ENCODE measurements at regions not wholly inside any gene's neighbourhood (a gene's known extent, or its start where the extent isn't known, plus 50 kb on each side); places are given as distances from the start of the nearest gene placed in this dataset.
"Not testable (repeated sequence)": the region's sequence is repeated elsewhere in the genome, so short reads cannot be mapped to it uniquely, and the experiment has no call there.

- not testable (repeated sequence) for DNase-seq (ENCODE audit: low spot score)
Observed at GRCh38 chr16:29578898-29579297, 72.7 kb upstream of the NPIPB12 start.

- not testable (repeated sequence) for DNase-seq (ENCODE audit: low spot score)
Observed at GRCh38 chr16:29581764-29582163, 75.6 kb upstream of the NPIPB12 start.

- DNase-seq (ENCODE audit: low spot score) = not testable (repeated sequence)
Observed at GRCh38 chr16:29591919-29592318, 71.1 kb upstream of the SPN start.

GRCh38 chr16:29594269-29594925 lies 68.7 kb upstream of the SPN start:
- peak; percentile 37 for DNase-seq (ENCODE audit: low spot score)

- peak; percentile 94 for DNase-seq (ENCODE audit: low spot score)
Observed at GRCh38 chr16:29594926-29595838, 67.9 kb upstream of the SPN start.

- not testable (repeated sequence) for DNase-seq (ENCODE audit: low spot score)
Observed at GRCh38 chr16:29597030-29597429, 66.0 kb upstream of the SPN start.

- DNase-seq (ENCODE audit: low spot score) = peak; percentile 46
Observed at GRCh38 chr16:29600111-29601000, 62.7 kb upstream of the SPN start.

- DNase-seq (ENCODE audit: low spot score) = not testable (repeated sequence)
Observed at GRCh38 chr16:29602247-29602625, 60.8 kb upstream of the SPN start.

GRCh38 chr16:29602683-29603088 lies 60.4 kb upstream of the SPN start:
- not testable (repeated sequence) for DNase-seq (ENCODE audit: low spot score)

- DNase-seq (ENCODE audit: low spot score) = peak; percentile 37
Observed at GRCh38 chr16:29604631-29605549, 58.2 kb upstream of the SPN start.

- not testable (repeated sequence) for DNase-seq (ENCODE audit: low spot score)
Observed at GRCh38 chr16:29605593-29606205, 57.3 kb upstream of the SPN start.

GRCh38 chr16:29606669-29607427 lies 56.2 kb upstream of the SPN start:
- not testable (repeated sequence) for DNase-seq (ENCODE audit: low spot score)

GRCh38 chr16:29607428-29607823 lies 55.6 kb upstream of the SPN start:
- not testable (repeated sequence) for DNase-seq (ENCODE audit: low spot score)

- peak; percentile 28 for DNase-seq (ENCODE audit: low spot score)
Observed at GRCh38 chr16:29612381-29613306, 50.4 kb upstream of the SPN start.
